Ascending aorta (tissue), 2 donors: ENCODE measurements at regions not wholly inside any gene's neighbourhood (a gene's known extent, or its start where the extent isn't known, plus 50 kb on each side); places are given as distances from the start of the nearest gene placed in this dataset.

Experiments
- DNase-seq, 2 donors: peaks; one replicate each; pipeline ENCODE4 v3.0.0-alpha.2; 2019; ENCODE audit warnings: low spot score in 2 of 2
- H3K27ac ChIP-seq, 2 donors: fragments of 200-600 bp; sonication (generic); one replicate each; pipeline ENCODE4 v1.5.1; 2016 to 2017; ENCODE audit warnings: mild to moderate bottlenecking in 1 of 2
- H3K27me3 ChIP-seq: fragments of 200-600 bp; sonication (generic); one replicate; pipeline ENCODE4 v1.5.1; 2017
- H3K36me3 ChIP-seq, 2 donors: fragments of 200-600 bp; sonication (generic); one replicate each; pipeline ENCODE4 v1.5.1; 2016
- H3K4me1 ChIP-seq, 2 donors: fragments of 200-600 bp; sonication (generic); one replicate each; pipeline ENCODE4 v1.5.1; 2016 to 2017; ENCODE audit warnings: mild to moderate bottlenecking in 1 of 2
- H3K4me3 ChIP-seq, 2 donors: fragments of 200-600 bp; sonication (generic); one replicate each; pipeline ENCODE4 v1.5.1; 2016 to 2017; ENCODE audit warnings: mild to moderate bottlenecking in 1 of 2
- H3K9me3 ChIP-seq, 2 donors: fragments of 200-600 bp; sonication (generic); one replicate each; pipeline ENCODE4 v1.5.1; 2016
- intact Hi-C: fragments of 100-400 bp; cut with DNase I; formaldehyde crosslinking; loops from one replicate; pipeline ENCODE4 v1.15.1; 2023
- TF ChIP-seq, protein P1 (sequence below), 3 experiments: fragments of 200-600 bp in 2 of 3; fragments of 450-650 bp in 1 of 3; sonication (generic) in 2 of 3; IDR thresholded peaks; one replicate each; pipeline ENCODE4 v1.5.1; 2016 to 2019; ENCODE audit warnings: antibody characterized with exemption in 3 of 3, mild to moderate bottlenecking in 1 of 3, moderate library complexity in 1 of 3

DNA sequence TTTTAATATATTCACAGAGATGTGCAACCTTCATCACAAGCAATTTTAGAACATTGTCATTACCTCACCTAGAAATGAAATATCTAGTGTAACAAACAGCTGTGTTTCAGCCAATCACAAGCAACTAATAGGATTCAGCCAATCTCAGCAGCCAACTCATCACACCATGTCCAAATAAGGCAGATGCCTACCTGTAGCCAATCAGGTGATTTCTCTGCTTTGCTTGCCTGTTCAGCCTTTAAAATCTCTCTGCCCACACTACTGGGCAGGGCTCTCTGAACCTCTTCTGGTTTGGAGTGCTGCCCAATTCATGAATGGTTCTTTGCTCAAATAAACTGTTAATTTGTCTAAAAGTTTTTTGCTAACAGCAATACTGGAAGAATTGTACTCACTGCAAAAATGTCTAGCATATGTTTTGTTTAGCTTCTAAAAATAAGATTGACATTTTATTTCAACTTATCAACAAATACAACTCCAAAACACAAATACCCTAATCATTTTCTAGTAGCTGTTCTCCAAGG is 52.4 kb upstream of the IGFBP7 start:
- no peak overlapping the region for H3K27ac ChIP-seq
- no peaks in the 10 kb centered on the region for H3K9me3 ChIP-seq
- no peaks in the 10 kb centered on the region for H3K36me3 ChIP-seq
- TF ChIP-seq, protein P1, sequence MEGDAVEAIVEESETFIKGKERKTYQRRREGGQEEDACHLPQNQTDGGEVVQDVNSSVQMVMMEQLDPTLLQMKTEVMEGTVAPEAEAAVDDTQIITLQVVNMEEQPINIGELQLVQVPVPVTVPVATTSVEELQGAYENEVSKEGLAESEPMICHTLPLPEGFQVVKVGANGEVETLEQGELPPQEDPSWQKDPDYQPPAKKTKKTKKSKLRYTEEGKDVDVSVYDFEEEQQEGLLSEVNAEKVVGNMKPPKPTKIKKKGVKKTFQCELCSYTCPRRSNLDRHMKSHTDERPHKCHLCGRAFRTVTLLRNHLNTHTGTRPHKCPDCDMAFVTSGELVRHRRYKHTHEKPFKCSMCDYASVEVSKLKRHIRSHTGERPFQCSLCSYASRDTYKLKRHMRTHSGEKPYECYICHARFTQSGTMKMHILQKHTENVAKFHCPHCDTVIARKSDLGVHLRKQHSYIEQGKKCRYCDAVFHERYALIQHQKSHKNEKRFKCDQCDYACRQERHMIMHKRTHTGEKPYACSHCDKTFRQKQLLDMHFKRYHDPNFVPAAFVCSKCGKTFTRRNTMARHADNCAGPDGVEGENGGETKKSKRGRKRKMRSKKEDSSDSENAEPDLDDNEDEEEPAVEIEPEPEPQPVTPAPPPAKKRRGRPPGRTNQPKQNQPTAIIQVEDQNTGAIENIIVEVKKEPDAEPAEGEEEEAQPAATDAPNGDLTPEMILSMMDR (IDR thresholded peaks at IDR 0.05): no peak
- peaks cover 0 to 2% of the 10 kb centered on the region in 2 donors for H3K4me1 ChIP-seq
- no peak for DNase-seq
- H3K27me3 ChIP-seq: no peaks in the 10 kb centered on the region
- no peak overlapping the region for H3K4me3 ChIP-seq
- intact Hi-C loops: loop anchor here (1.0 to 5.0 kb wide), 5 partner anchors 44 to 265 kb away; no protein-coding TSS in a partner anchor
